D721Med (cell line): ENCODE measurements at regions not wholly inside any gene's neighbourhood (a gene's known extent, or its start where the extent isn't known, plus 50 kb on each side); places are given as distances from the start of the nearest gene placed in this dataset.

ENCODE experiments used
- DNase-seq: peaks from one replicate; pipeline ENCODE4 v3.0.0; 2011; ENCODE audit warnings: low spot score; ENCODE audit not compliant: insufficient read length
- FAIRE-seq: peaks from 2 replicates; lab custom pipeline; 2011; peaks lifted over from hg19 to GRCh38; lab: Jason Lieb, UNC
- CTCF ChIP-seq: IDR thresholded peaks from 2 replicates; pipeline ENCODE4 v1.5.1; 2012; ENCODE audit warnings: mild to moderate bottlenecking, control low read depth; ENCODE audit not compliant: insufficient read depth; ENCODE audit errors: missing control alignments

- no peak for DNase-seq
- TF ChIP-seq CTCF = no peak
- FAIRE-seq = no peak
Observed at GRCh38 chr20:63074182-63074581, 67.4 kb upstream of the BHLHE23 start.

DNA sequence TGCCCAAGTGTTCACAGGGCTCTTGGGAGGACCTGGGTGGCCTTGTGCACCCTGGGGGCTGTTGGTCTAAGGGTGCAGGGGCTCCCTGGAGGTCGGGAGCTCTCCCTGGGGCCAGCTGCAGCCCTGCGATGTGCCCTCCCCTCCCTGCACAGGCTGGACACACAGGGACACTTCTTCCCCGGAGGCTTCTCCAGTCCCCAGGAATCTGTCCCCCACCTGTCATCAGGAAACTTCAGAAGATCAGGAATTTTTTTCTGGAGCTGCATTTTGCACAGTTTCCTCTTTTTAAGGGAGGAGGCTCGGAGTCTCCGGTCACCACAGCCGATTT is 66.9 kb upstream of the BHLHE23 start:
- no peak for FAIRE-seq
- DNase-seq = no peak
- no peak for TF ChIP-seq CTCF

GRCh38 chr20:63072991-63073737 is 66.4 kb upstream of the BHLHE23 start:
- TF ChIP-seq CTCF = no peak
- DNase-seq (no peak), FAIRE-seq (no peak)

GRCh38 chr20:63072231-63072791 is 65.5 kb upstream of the BHLHE23 start:
- FAIRE-seq = no peak
- DNase-seq = no peak
- no peak for TF ChIP-seq CTCF

- FAIRE-seq (no peak), DNase-seq (peak; percentile 83)
- TF ChIP-seq CTCF = no peak
Observed at GRCh38 chr20:63071541-63072181, 64.9 kb upstream of the BHLHE23 start.

DNA sequence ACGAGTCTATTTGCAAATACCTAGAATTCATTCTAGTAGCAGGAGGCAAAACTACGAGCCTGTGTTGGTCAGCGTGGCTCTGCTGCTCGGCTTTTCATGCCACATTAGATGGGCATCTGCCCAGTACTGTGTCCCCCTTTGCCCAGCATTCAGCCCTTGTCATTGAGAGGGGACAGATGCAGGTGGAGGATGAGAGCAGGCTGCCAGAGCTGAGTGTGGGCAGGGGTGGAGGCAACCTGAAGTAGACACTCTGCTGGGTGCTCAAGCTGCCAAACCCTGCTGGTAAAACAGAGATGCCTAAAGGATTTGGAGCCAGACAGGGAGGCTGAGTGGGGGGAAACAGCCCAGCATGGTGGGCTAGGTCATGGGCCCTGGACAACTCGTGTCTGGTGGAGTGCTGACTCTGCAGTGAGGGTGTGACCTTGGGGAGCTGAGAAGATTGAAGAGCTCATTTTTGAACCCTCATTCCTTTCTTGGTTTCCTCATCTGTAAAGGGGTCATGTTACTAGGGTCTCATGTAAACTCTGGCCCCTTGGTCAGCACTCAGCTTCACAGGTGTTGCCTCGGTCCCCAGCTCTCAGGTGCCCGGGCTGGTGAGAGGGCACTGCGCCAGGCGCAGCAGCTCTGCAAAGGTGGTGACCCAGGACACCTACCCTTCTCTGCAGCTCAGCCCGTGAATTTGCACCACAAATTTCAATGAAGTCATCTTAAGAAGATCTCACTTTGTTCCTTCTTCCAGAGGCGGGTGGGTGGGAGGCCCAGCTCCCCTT is 64.2 kb upstream of the BHLHE23 start:
- DNase-seq = no peak
- TF ChIP-seq CTCF = no peak
- no peak for FAIRE-seq

DNA sequence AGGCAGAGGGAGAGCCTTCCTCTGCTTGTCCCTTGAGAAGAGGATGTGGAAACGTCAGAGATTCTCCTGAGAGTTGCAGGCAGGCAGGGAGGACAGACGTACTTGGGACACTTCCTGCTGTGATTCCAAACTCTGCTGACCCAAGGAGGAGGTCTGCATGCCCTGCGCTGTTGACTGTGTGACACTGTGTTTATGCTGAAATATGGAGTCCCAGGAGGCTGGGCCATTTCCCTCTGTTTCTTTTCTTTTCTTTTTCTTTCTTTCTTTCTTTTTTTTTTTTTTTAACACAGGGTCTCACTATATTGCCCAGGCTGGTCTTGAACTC is 63.5 kb upstream of the BHLHE23 start:
- DNase-seq (no peak), FAIRE-seq (no peak)
- TF ChIP-seq CTCF = no peak
